Fibroblast of the aortic adventitia (primary cell): ENCODE measurements at regions not wholly inside any gene's neighbourhood (a gene's known extent, or its start where the extent isn't known, plus 50 kb on each side); places are given as distances from the start of the nearest gene placed in this dataset.

Source experiments
- DNase-seq: peaks from one replicate; pipeline ENCODE4 v3.0.0-alpha.2; 2010; ENCODE audit warnings: low read depth
- H3K4me3 ChIP-seq: 2 replicates; pipeline ENCODE4 v1.5.1; 2011; ENCODE audit warnings: low read depth, mild to moderate bottlenecking, control low read depth, low read length, moderate library complexity
- TF ChIP-seq, protein P1 (sequence below): IDR thresholded peaks from 2 replicates; pipeline ENCODE4 v1.5.1; 2011; ENCODE audit warnings: mild to moderate bottlenecking, low read length, control low read depth, inconsistent platforms; ENCODE audit not compliant: insufficient read depth

DNA sequence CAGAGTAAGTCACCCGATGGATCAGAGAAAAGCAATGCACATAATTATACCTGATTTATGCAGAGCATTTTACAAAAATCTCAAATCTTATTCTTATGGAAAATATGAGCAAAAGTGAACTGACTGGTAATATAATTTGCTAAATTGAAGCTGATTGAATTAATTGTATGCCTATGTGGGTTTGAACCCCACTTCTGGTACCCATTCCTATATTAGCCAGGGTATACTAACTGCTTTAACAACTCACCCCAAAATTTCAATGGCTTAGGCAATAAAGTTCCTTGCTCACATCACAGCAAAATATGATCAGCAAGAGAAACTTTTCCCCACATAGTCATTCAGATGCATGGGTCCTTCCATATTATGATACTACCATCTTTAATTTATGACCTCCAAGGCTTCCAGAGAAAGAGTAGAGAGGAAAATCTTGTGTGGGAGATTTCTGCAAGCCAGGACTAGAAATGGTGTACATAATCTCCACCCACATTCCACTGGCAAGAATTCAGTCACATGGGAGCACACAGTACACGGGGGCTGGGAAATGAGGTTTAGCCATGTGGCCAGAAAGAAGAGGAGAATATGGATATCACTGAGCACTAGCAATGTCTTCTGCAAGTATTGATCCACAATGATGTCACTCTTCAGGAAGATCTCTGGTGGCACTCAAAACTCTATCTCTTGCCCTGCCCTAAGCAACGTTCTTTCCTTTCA lies 640.7 kb downstream of the BCOR start:
- DNase-seq: peak; percentile 24
- H3K4me3 ChIP-seq: no peak overlapping the region
- TF ChIP-seq, protein P1, sequence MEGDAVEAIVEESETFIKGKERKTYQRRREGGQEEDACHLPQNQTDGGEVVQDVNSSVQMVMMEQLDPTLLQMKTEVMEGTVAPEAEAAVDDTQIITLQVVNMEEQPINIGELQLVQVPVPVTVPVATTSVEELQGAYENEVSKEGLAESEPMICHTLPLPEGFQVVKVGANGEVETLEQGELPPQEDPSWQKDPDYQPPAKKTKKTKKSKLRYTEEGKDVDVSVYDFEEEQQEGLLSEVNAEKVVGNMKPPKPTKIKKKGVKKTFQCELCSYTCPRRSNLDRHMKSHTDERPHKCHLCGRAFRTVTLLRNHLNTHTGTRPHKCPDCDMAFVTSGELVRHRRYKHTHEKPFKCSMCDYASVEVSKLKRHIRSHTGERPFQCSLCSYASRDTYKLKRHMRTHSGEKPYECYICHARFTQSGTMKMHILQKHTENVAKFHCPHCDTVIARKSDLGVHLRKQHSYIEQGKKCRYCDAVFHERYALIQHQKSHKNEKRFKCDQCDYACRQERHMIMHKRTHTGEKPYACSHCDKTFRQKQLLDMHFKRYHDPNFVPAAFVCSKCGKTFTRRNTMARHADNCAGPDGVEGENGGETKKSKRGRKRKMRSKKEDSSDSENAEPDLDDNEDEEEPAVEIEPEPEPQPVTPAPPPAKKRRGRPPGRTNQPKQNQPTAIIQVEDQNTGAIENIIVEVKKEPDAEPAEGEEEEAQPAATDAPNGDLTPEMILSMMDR: no peak

DNA sequence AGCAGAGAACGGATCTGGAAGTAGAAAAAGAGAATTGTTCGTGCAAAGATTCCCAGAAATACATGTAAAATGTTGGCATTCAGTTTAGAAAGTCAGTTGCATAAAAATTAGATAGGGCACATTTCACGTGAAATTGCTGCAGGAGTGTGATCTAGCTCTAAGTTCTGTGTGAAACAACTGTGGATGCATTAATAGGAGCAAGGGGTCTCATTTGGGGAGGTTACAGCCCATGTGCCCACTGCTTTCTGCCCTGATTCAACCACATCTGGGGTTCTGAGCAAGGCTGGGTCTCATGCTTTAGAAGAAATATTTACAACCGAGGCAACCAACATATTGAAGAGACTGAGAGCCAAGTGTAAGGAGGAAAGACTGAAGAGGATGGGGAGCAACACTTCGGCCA lies 639.0 kb downstream of the BCOR start:
- DNase-seq: no peak
- no peak overlapping the region for H3K4me3 ChIP-seq
- TF ChIP-seq, protein P1: no peak

DNA sequence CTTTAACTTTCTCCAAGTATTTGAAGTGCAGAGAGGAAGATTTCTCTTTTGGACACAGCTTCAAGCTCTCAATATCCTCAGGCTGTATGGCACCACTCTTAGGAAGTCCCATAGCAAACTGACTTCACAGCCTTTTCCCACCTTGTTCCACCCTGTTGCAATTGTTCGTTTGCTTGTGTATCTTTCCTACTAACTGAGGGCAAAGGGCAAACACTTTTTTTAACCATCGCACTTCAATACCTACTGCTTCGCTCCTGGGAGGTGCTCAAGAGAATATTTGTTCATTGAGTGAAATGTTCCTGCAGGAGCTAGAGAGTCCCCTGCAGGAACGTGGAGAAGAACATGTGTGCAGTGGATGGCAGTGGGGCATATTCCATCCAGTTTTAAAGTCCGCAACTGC lies 638.6 kb downstream of the BCOR start:
- no peak overlapping the region for H3K4me3 ChIP-seq
- TF ChIP-seq, protein P1: no peak
- no peak for DNase-seq

DNA sequence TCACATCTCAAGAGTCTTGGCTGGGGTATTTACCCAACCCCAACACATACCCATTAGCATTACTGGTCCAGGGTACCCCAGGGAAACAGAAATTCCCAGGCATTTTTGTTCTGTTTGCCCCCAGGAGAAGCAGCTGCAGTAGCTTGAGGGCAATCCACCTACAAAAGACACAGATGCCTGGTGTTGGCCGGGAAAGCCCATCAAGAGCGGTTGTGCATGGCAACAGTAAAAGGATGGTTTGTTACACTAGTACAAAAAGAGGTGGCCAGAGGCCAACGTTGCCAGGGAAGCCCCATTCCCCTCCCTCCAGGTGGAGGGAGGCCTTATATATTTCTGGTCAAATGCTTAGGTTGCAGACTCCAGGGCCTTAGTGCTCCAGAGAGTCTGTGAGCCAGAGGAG lies 637.8 kb downstream of the BCOR start:
- TF ChIP-seq, protein P1: no peak
- no peak overlapping the region for H3K4me3 ChIP-seq
- no peak for DNase-seq

DNA sequence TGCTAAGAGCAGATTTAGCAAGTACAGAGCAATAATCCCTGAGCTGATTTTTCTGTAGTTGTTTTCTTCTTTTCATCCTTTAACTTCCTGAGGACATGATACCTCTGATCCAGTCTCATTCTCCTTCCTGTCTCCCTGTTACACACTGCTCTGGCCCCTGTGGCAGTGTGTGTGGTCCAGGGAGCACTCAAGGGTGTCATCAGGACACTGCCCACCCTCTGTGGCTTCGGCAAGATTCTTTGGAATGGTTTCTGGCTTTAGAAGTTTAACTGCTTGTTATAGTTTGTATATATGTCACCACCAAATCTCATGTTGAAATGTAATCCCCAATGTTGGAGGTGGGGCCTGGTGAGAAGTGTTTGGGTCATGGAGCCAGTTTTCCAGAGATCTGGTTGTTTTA lies 637.3 kb downstream of the BCOR start:
- TF ChIP-seq, protein P1: no peak
- H3K4me3 ChIP-seq: no peak overlapping the region
- no peak for DNase-seq

DNA sequence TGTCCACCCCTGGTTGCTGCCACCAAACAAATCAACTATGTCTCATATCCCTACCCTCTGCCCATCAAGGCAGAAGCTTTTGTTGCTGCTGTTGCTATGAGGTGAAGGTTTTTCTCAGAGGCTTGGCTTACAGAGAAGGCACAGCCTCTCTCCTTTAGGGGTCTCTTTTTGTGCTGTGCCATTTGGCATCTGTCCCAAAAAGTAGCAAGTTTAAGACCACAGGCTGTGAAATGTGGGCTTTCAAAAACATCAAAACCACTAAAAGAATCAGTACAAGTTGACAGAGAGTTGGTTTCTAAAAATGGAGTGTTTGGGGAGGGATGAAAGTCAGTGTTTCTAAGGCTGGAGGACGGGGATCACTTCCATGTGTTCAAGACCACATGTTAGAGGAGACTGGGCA lies 634.9 kb downstream of the BCOR start:
- no peak for DNase-seq

More for the DNA sequence above, 634.9 kb downstream of the BCOR start:
- no peak overlapping the region for H3K4me3 ChIP-seq
- TF ChIP-seq, protein P1: no peak
